ENCODE measurements at regions not wholly inside any gene's neighbourhood (a gene's known extent, or its start where the extent isn't known, plus 50 kb on each side); places are given as distances from the start of the nearest gene placed in this dataset.

GRCh38 chr12:93200291-93200917 lies 177.3 kb upstream of the NUDT4 start:
- H3K9me3 ChIP-seq (ENCODE audit: insufficient read depth, low read depth), result no peaks in the 10 kb centered on the region
- no peak overlapping the region for H3K27ac ChIP-seq
- H3K4me2 ChIP-seq, result no peak overlapping the region
- H3K36me3 ChIP-seq (ENCODE audit: low read depth), result no peaks in the 10 kb centered on the region
- intact Hi-C loops (cut with micrococcal nuclease; ENCODE audit: unreplicated experiment), result no loop called here
- no peak overlapping the region for H3K4me3 ChIP-seq
- H3K79me2 ChIP-seq (ENCODE audit: low read depth), result no peaks in the 10 kb centered on the region
- TF ChIP-seq EZH2 (IDR thresholded peaks at IDR 0.05; ENCODE audit: low read depth), result no peak
- TF ChIP-seq, protein P1, sequence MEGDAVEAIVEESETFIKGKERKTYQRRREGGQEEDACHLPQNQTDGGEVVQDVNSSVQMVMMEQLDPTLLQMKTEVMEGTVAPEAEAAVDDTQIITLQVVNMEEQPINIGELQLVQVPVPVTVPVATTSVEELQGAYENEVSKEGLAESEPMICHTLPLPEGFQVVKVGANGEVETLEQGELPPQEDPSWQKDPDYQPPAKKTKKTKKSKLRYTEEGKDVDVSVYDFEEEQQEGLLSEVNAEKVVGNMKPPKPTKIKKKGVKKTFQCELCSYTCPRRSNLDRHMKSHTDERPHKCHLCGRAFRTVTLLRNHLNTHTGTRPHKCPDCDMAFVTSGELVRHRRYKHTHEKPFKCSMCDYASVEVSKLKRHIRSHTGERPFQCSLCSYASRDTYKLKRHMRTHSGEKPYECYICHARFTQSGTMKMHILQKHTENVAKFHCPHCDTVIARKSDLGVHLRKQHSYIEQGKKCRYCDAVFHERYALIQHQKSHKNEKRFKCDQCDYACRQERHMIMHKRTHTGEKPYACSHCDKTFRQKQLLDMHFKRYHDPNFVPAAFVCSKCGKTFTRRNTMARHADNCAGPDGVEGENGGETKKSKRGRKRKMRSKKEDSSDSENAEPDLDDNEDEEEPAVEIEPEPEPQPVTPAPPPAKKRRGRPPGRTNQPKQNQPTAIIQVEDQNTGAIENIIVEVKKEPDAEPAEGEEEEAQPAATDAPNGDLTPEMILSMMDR (conservative IDR thresholded peaks at IDR 0.05), result no peak
- POLR2A ChIA-PET (ENCODE audit: unreplicated experiment), result interaction anchor here (0.7 kb wide), 1 partner anchor 696 kb away, joined by 3 read pairs; no protein-coding TSS in a partner anchor
- peaks cover 43% of the 10 kb centered on the region for H3K4me1 ChIP-seq (replicated peaks; ENCODE audit: insufficient read depth)
- no TSS peak for BruUV-seq (replicated peaks)
- H3K9me2 ChIP-seq (ENCODE audit: insufficient read depth), result no peaks in the 10 kb centered on the region
- CTCF ChIA-PET, result no interaction called here
- H2AFZ ChIP-seq, result no peak overlapping the region
- DNase-seq, result no peak
- H3F3A ChIP-seq (ENCODE audit: insufficient read depth, low read depth), result peaks cover 11% of the 10 kb centered on the region; the same call in 1 of the 2 replicates
- no peaks in the 10 kb centered on the region for H3K27me3 ChIP-seq (ENCODE audit: insufficient read depth, low read depth)
- no peaks in the 10 kb centered on the region for H4K20me1 ChIP-seq (ENCODE audit: insufficient read depth)

GRCh38 chr12:93201990-93202389 lies 175.7 kb upstream of the NUDT4 start:
- H3F3A ChIP-seq (ENCODE audit: insufficient read depth, low read depth), result peaks cover 11% of the 10 kb centered on the region; the same call in 1 of the 2 replicates
- no peaks in the 10 kb centered on the region for H3K9me3 ChIP-seq (ENCODE audit: insufficient read depth, low read depth)
- no peak for DNase-seq
- intact Hi-C loops (cut with micrococcal nuclease; ENCODE audit: unreplicated experiment), result no loop called here
- H3K36me3 ChIP-seq (ENCODE audit: low read depth), result no peaks in the 10 kb centered on the region
- H3K27me3 ChIP-seq (ENCODE audit: insufficient read depth, low read depth), result no peaks in the 10 kb centered on the region
- TF ChIP-seq, protein P1 (conservative IDR thresholded peaks at IDR 0.05), result no peak
- TF ChIP-seq EZH2 (IDR thresholded peaks at IDR 0.05; ENCODE audit: low read depth), result no peak
- H3K79me2 ChIP-seq (ENCODE audit: low read depth), result no peaks in the 10 kb centered on the region
- no peaks in the 10 kb centered on the region for H3K9me2 ChIP-seq (ENCODE audit: insufficient read depth)
- no peak overlapping the region for H2AFZ ChIP-seq
- no peak overlapping the region for H3K27ac ChIP-seq
- no peaks in the 10 kb centered on the region for H4K20me1 ChIP-seq (ENCODE audit: insufficient read depth)
- CTCF ChIA-PET, result no interaction called here
- BruUV-seq (replicated peaks), result no TSS peak
- H3K4me3 ChIP-seq, result no peak overlapping the region
- H3K4me1 ChIP-seq (replicated peaks; ENCODE audit: insufficient read depth), result peaks cover 36% of the 10 kb centered on the region
- POLR2A ChIA-PET (ENCODE audit: unreplicated experiment), result no interaction called here
- H3K4me2 ChIP-seq, result no peak overlapping the region

DNA sequence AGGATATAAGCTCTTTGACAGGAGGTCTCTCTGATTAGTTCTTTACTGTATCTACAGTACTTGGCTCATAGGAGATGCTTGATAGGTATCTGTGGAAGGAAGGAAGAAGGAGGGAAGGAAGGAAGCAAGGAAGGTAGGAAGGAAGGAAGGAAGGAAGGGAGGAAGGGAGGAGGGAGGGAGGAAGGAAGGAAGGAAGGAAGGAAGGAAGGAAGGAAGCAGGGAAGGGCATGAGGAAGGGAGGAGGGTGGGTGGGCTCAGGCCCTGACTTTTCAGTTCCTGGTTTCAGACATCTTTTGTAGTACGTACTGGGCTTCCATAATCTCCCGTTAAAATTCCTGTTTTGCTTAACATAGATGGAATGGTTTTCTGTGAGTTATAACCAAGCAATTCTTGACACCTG lies 175.0 kb upstream of the NUDT4 start:
- no peak for TF ChIP-seq EZH2 (IDR thresholded peaks at IDR 0.05; ENCODE audit: low read depth)
- TF ChIP-seq, protein P1 (conservative IDR thresholded peaks at IDR 0.05), result no peak
- Histone ChIP-seq H3K4me3 (no peak overlapping the region), H3K79me2 (ENCODE audit: low read depth) (no peaks in the 10 kb centered on the region), H3K27me3 (ENCODE audit: insufficient read depth, low read depth) (no peaks in the 10 kb centered on the region), H3K9me3 (ENCODE audit: insufficient read depth, low read depth) (no peaks in the 10 kb centered on the region), H3K9me2 (ENCODE audit: insufficient read depth) (no peaks in the 10 kb centered on the region), H3K4me1 (replicated peaks; ENCODE audit: insufficient read depth) (peaks cover 29% of the 10 kb centered on the region), H3F3A (ENCODE audit: insufficient read depth, low read depth) (peaks cover 7% of the 10 kb centered on the region; the same call in 1 of the 2 replicates), H2AFZ (no peak overlapping the region), H4K20me1 (ENCODE audit: insufficient read depth) (no peaks in the 10 kb centered on the region), H3K36me3 (ENCODE audit: low read depth) (no peaks in the 10 kb centered on the region), H3K4me2 (no peak overlapping the region), H3K27ac (no peak overlapping the region)
- intact Hi-C loops (cut with micrococcal nuclease; ENCODE audit: unreplicated experiment), result no loop called here
- DNase-seq, result no peak
- no TSS peak for BruUV-seq (replicated peaks)
- POLR2A ChIA-PET (ENCODE audit: unreplicated experiment), result no interaction called here
- CTCF ChIA-PET, result no interaction called here
